ENCODE measurements at regions not wholly inside any gene's neighbourhood (a gene's known extent, or its start where the extent isn't known, plus 50 kb on each side); places are given as distances from the start of the nearest gene placed in this dataset.

DNA sequence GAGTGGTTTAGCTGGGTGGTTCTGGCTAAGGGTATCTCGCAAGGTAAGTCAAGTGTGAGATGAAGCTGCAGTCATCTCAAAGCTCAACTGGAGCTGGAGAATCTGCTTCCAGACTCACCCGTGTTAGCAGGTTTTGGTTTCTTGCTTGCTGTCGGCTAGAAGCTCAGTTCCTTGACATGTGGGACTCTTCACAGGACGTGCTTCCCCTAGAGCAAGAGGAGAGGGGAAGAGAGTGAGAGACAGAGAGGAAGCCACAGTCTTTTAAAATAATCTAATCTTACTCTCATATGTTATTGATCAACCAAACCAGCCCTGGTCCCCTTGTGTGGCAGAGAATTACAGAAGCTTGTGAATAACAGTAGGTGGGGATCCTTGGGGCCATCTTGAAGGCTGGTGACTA is 199.5 kb downstream of the REEP3 start:
- Histone ChIP-seq H3K27me3 (peaks cover 14% of the 10 kb centered on the region), H3K27ac (no peak overlapping the region), H3K36me3 (no peaks in the 10 kb centered on the region), H3K4me3 (ENCODE audit: low read depth in 1 of 2, low read length in 1 of 2) (no peak overlapping the region), H3K9me3 (no peaks in the 10 kb centered on the region), H3K4me1 (ENCODE audit: control insufficient read depth in 1 of 2, insufficient read depth in 1 of 2, low read depth in 1 of 2, low read length in 1 of 2) (peaks cover 0 to 3% of the 10 kb centered on the region in 2 experiments)
- TF ChIP-seq, protein P1, sequence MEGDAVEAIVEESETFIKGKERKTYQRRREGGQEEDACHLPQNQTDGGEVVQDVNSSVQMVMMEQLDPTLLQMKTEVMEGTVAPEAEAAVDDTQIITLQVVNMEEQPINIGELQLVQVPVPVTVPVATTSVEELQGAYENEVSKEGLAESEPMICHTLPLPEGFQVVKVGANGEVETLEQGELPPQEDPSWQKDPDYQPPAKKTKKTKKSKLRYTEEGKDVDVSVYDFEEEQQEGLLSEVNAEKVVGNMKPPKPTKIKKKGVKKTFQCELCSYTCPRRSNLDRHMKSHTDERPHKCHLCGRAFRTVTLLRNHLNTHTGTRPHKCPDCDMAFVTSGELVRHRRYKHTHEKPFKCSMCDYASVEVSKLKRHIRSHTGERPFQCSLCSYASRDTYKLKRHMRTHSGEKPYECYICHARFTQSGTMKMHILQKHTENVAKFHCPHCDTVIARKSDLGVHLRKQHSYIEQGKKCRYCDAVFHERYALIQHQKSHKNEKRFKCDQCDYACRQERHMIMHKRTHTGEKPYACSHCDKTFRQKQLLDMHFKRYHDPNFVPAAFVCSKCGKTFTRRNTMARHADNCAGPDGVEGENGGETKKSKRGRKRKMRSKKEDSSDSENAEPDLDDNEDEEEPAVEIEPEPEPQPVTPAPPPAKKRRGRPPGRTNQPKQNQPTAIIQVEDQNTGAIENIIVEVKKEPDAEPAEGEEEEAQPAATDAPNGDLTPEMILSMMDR (IDR thresholded peaks at IDR 0.05): no peak

DNA sequence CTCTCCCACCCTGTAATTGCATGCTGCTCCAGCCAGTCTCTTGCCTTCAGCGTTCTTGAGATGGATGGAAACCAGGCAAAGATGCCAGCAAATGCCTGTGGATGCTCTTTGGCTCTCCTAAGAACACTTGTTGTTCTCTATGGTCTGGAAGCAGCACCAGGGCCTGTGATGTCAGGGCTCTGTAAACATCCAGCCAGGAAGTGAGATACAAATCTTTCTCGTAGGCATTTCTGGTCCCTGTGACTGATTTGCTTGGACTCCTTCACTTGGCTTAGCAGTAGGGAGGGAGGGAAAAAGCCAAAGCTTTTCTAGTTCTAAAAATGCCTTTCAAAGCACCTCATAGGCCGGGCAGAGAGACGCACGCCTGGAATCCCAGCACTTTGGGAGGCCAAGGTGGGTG is 201.3 kb downstream of the REEP3 start:
- TF ChIP-seq, protein P1 (IDR thresholded peaks at IDR 0.05): no peak
- H3K4me3 ChIP-seq (ENCODE audit: low read depth in 1 of 2, low read length in 1 of 2): no peak overlapping the region

DNA sequence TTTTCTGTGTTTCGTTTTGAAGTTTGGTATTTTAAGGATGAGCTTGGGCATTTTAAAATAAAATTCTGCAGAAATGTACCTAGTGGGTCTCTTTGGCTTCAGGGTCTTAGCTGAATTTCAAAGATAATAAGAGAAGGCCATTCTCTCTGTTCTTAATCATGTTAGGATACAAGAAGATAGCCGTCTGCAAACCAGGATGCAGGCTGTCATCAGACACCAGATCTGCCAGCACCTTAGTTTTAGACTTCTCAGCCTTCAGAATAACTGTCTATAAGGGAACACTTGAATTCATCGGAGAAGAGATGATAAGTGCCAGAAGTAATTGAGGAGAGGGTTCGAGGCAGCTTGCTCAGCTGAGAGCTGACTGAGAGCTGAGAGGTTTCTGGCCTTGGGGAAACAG is 202.1 kb downstream of the REEP3 start:
- Histone ChIP-seq H3K4me3 (ENCODE audit: low read depth in 1 of 2, low read length in 1 of 2) (no peak overlapping the region), H3K27ac (no peak overlapping the region)

More for the DNA sequence above, 201.3 kb downstream of the REEP3 start:
- Histone ChIP-seq H3K4me1 (ENCODE audit: control insufficient read depth in 1 of 2, insufficient read depth in 1 of 2, low read depth in 1 of 2, low read length in 1 of 2) (no peaks in the 10 kb centered on the region), H3K27ac (no peak overlapping the region), H3K9me3 (no peaks in the 10 kb centered on the region), H3K36me3 (no peaks in the 10 kb centered on the region), H3K27me3 (peaks cover 32% of the 10 kb centered on the region)

DNA sequence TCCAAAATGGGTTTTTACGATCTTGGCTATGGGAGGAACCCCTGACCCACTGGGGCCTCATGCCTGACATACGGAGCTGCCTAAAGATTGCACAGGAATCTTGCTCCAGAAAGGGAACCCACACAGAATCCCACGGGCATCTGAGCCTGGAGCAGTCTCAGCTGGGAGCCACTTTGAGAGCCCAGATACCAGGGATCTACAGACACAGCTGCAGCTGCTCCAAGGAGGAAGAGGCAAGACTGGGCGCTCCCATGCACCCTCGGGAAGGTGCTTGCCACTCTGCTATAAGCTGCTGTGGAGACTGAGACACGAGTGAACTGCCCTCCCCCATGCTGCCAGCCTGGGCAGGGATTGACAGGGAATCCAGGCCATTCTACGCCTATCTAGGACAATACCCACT is 202.5 kb downstream of the REEP3 start:
- H3K4me3 ChIP-seq (ENCODE audit: low read depth in 1 of 2, low read length in 1 of 2): no peak overlapping the region
- no peaks in the 10 kb centered on the region for H3K9me3 ChIP-seq
- peaks cover 32% of the 10 kb centered on the region for H3K27me3 ChIP-seq
- H3K36me3 ChIP-seq: no peaks in the 10 kb centered on the region
- H3K4me1 ChIP-seq (ENCODE audit: control insufficient read depth in 1 of 2, insufficient read depth in 1 of 2, low read depth in 1 of 2, low read length in 1 of 2): no peaks in the 10 kb centered on the region
- H3K27ac ChIP-seq: no peak overlapping the region
- TF ChIP-seq, protein P1 (IDR thresholded peaks at IDR 0.05): no peak

More for the DNA sequence above, 202.1 kb downstream of the REEP3 start:
- Histone ChIP-seq H3K36me3 (no peaks in the 10 kb centered on the region), H3K9me3 (no peaks in the 10 kb centered on the region), H3K27me3 (peaks cover 32% of the 10 kb centered on the region), H3K4me1 (ENCODE audit: control insufficient read depth in 1 of 2, insufficient read depth in 1 of 2, low read depth in 1 of 2, low read length in 1 of 2) (no peaks in the 10 kb centered on the region)
- TF ChIP-seq, protein P1 (IDR thresholded peaks at IDR 0.05): no peak

DNA sequence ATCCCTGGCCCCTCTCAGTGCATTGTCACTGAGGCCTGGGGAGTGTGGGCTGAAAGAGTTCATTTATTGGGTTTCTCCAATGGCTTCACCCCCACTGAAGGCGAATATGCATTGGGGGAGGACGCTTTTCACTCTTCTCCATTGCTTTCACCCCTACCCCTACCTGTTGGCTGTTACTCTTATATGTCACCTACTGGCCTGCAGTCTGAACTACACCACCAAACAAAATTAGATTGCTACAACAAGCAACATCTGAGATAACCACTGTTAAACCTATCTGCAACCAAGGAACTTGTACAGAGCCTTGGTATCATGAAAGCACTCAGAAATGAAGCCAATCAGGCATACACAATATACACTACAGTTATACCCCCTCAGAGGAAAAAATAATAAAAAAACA is 203.7 kb downstream of the REEP3 start:
- Histone ChIP-seq H3K4me3 (ENCODE audit: low read depth in 1 of 2, low read length in 1 of 2) (no peak overlapping the region), H3K4me1 (ENCODE audit: control insufficient read depth in 1 of 2, insufficient read depth in 1 of 2, low read depth in 1 of 2, low read length in 1 of 2) (no peaks in the 10 kb centered on the region), H3K27ac (no peak overlapping the region), H3K27me3 (peaks cover 32% of the 10 kb centered on the region), H3K36me3 (no peaks in the 10 kb centered on the region), H3K9me3 (no peaks in the 10 kb centered on the region)
- TF ChIP-seq, protein P1 (IDR thresholded peaks at IDR 0.05): no peak

DNA sequence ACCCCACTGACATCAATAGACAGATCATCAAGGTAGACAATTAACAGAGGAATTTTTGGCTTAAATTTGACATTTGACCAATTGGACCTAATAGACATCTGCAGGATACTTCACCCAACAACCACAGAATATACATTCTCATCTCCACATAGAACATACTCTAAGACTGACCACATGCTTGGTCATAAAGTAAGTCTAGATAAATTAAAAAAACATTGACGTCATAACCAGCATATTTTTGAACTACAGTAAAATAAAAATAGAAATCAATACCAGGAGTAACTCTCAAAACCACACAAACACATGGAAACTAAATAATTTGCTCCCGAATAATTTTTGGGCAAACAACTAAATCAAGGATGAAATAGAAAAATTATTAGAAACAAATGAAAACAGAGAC is 205.7 kb downstream of the REEP3 start:
- Histone ChIP-seq H3K4me1 (ENCODE audit: control insufficient read depth in 1 of 2, insufficient read depth in 1 of 2, low read depth in 1 of 2, low read length in 1 of 2) (no peaks in the 10 kb centered on the region), H3K9me3 (no peaks in the 10 kb centered on the region), H3K27ac (no peak overlapping the region), H3K36me3 (no peaks in the 10 kb centered on the region), H3K4me3 (ENCODE audit: low read depth in 1 of 2, low read length in 1 of 2) (no peak overlapping the region), H3K27me3 (peaks cover 32% of the 10 kb centered on the region)
- TF ChIP-seq, protein P1 (IDR thresholded peaks at IDR 0.05): no peak
